ENCODE measurements at regions not wholly inside any gene's neighbourhood (a gene's known extent, or its start where the extent isn't known, plus 50 kb on each side); places are given as distances from the start of the nearest gene placed in this dataset.
A peak's percentile ranks its signal among the peaks of the same experiment; 100 is the strongest.

DNA sequence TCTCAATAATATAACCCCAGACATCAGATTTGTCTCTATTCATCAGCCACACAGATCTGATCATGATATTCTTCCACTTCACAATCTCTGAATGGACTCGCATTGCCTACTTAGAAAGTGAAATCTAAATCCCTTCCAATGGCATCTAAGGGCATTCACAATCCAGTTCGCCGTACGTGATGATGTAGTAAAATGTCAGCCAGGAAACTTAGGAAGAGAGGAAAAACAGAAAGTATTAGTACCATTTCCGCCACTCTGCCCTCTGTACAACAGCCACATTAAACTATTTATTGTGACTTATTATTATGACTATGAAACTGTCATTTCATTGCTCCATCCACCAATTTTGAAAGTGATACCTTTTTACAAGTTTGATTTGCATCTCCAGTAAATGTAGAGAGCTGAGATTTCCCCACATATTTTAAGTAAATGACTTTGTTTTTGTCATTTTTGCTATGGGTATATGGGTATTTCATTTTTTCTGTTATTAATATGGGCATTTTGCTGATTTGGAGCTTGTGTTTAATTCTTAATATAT lies 69.4 kb upstream of the SMIM36 start:
- DNase-seq: no peak

GRCh38 chr17:55577687-55578086 lies 66.4 kb upstream of the SMIM36 start:
- peak; percentile 63 to 73 for DNase-seq

DNA sequence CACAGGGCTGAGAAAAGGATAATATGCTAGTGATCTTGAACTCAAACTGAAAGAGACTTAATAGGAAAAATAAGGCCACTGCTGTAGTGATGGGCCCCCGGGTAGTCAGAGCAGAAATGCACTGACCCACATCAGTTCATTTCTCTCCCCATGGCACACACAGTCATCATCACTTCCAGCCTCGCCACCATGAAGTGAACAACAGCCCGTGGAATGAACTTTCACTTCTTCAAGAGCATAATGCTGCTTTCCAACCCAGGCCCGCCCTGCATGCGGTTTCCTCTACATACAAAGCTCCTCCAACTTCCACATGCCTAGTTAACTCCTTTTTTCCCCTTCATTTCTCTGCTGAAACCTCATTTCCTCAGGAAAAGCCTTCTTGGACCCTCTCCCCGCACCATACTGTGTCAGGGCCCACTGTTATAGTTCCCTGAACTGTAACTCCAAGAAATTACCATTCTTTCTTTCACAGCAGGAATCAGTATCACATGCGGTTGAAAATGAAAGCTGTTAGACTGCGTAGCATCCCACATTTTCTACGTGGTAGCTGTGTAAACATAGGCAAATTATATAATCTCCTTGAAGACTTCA lies 65.8 kb upstream of the SMIM36 start:
- DNase-seq: peak; percentile 57 to 69

DNA sequence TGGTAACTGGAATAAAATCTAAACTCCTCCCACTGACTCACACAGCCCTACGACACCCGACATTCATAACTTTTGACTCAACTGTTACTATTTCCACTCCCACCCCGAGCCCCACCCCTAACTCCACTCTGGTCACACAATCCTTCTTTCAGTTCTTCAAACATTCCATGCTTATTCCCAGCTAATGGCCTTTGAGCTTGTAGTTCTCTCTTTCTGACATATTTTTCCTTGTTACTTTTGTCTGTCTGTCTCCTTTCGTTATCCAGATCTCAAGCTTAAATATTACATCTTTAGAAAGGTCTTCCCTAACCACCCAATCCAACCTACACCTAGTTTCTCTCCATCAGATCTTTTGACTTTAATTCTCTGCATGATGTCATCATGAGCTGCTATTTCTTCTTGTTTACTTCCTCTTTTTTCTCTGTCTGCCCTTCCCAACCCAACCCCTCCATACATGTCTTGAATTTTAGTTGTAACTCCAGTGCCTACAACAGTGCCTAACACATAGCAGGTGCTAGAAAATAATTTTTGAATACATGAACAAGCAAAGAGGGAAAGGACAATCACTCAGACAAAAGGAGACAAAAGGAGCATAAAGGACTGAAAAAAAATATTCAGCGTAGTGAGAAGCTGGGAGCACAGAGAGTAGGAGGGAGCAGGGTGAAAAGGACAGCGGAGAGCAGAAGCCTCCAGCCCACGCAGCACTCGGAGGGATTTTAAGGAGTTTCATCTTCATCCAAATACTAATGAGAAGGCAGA lies 65.2 kb upstream of the SMIM36 start:
- peak in 1 of 2 experiments; percentile 14 for DNase-seq

DNA sequence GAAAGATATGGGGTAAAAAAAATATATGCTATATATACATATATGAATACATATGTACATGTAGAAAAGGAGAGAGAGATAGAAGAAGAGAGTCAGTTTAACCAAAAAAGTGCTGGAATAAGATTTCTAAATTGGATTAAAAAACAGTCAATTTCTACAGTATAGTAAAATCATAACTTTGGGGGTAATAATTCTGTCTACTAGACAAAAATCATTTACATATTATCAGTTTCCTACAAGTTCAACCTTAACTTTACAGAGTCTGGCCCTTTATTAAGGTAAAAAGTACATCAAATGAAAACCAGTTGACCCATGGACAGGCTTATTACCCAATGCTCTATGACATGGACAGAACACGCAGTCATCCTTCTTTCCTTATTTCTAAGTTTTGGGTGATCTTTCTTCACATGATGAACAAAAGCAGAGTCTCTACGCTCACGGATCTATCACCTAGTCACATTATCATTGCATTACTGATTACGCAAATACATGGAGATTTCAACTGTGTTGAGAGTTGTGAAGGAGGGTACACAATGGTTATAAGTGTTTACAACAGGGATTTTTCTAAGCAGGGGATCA lies 63.9 kb upstream of the SMIM36 start:
- DNase-seq: no peak

GRCh38 chr17:55572599-55572998 lies 61.3 kb upstream of the SMIM36 start:
- DNase-seq: no peak

- no peak for DNase-seq
Measured at GRCh38 chr17:55572139-55572538, 60.9 kb upstream of the SMIM36 start.

DNA sequence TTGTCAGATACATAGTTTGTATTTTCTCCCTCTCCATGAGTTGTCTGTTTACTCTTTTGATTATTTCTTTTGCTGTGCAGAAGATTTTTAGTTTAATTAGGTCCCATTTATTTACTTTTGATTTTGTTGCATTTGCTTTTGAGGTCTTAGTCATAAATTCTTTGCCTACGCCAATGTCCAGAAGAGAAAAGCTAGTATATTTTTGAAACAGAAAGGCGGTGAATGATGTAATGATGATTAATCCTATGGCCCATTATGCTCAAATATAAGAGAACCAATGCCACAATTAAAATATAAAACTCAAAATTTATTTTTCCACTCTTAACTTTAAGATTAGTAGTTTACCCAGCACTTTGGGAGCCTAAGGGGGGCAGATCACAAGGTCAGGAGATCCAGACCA lies 59.8 kb upstream of the SMIM36 start:
- DNase-seq: no peak

GRCh38 chr17:55570391-55570790 lies 59.1 kb upstream of the SMIM36 start:
- DNase-seq: no peak

DNA sequence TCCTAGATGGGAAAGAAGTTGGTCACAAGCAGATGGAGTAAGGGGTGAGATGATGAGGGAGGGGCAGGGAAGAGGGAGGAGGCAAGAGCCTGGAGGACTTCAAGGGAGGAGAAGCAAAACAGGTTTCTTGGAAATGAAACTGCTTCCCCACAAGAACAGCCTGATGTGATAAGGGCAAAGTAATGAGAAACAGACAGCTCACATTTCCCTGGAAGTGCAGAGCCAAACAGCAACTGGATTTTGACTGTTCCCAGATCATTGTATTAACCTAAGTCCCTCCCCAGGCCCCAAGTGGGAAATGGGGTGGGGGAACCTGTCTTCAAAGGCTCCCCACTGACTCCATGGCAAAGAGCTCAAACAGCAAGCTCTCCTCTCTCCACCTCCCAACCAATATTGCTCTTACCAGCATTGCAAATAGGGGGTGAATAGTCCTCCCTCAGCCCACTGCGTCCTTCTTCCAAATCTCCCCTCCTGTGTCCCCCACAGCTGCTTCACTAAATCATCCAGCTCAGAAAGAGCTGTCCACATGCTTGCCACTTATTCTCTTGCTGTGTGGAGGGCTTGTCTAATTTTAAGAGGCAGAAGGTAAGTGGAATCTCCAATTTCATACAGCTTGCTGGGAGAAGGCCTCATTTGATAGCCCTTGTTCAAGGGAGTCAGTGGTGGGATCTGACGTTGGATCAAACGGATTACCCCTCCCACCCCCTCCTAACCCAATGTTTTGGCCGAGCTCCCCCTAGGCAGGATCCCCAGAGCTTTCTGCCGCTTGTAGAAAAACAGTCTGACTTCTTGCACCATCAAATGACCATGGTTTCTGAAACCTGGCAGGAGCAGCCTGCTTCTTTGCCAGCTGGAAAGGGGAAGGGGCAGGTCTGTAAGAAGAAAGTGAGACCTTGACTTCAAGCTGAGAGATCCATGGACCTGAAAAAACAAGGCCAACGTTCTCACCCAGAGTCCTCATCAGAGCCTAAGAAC lies 56.3 kb upstream of the SMIM36 start:
- no peak for DNase-seq

- DNase-seq: no peak
Measured at GRCh38 chr17:55564081-55564480, 52.8 kb upstream of the SMIM36 start.

DNA sequence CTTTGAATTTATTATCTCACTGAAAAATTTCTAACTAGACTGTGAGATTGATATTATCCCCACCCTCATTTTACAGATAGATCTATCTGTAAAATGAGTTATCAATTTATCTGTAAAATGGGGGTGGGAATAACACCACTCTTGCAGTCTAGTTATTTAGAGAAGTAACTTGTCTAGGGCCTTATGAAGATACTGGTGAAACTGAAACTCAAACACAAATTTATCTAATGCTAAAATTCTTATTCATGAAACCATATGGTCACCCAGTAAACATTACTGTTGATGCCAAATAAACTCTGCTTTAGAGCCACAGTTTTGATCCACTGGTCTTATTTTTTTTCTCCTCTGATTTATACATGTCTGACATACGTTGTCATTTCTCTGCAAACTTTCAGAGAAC lies 52.1 kb upstream of the SMIM36 start:
- DNase-seq: no peak

GRCh38 chr17:55561973-55562495 lies 50.8 kb upstream of the SMIM36 start:
- no peak for DNase-seq

DNA sequence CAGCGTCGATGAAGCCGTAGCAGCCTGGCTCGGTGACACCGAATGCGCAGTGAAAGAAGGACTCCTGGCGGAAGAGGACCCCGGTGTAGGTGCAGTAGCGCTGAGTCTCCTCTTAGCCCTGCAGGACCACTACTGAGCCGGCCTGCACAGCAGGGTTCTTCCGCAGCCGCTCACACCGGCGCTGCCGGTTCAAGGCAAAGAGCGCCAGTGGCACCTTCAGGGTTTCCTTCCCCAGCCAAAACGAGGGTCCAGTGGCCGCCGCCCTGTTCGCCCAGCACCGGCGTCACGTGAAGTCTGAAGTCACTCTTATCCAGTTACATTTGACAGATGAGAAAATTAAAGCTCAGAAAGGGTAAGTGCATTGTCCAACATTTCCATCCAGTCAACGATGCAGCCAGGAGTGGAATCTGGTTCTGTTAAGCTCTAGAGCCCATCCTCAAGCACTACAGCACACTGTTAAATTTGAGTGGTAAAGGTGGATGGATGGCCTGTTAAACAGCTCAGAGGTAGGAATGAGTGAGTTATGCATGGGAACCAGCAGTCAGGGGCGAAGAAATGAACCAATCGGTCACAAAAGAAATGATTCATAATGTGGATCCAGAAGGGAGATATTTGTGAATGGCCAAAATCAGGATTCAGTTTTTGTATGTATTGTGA lies 50.2 kb upstream of the SMIM36 start:
- DNase-seq: no peak

Measured in activated CD4-positive, alpha-beta T cell treated with anti-CD3 and anti-CD28 coated beads, Interleukin-2, amount 50 U/mL, for 48 hours (primary cell).